Astrocyte of the hippocampus (primary cell): ENCODE measurements at regions not wholly inside any gene's neighbourhood (a gene's known extent, or its start where the extent isn't known, plus 50 kb on each side); places are given as distances from the start of the nearest gene placed in this dataset.

Source experiments
- DNase-seq: peaks from one replicate; pipeline ENCODE4 v3.0.0; 2011; ENCODE audit warnings: low read depth, low spot score

GRCh38 chr15:61798631-61799030, 261.6 kb downstream of the VPS13C start:
- no peak for DNase-seq

GRCh38 chr15:61796056-61796455, 264.2 kb downstream of the VPS13C start:
- DNase-seq: peak; percentile 43

GRCh38 chr15:61794881-61795280, 265.4 kb downstream of the VPS13C start:
- DNase-seq: no peak

GRCh38 chr15:61794276-61794675, 266.0 kb downstream of the VPS13C start:
- peak; percentile 4 for DNase-seq

GRCh38 chr15:61784734-61785133, 275.5 kb downstream of the VPS13C start:
- DNase-seq: no peak

GRCh38 chr15:61780278-61780980, 279.8 kb downstream of the VPS13C start:
- DNase-seq: no peak

GRCh38 chr15:61777689-61778088, 282.6 kb downstream of the VPS13C start:
- DNase-seq: no peak

GRCh38 chr15:61769557-61769956, 290.7 kb downstream of the VPS13C start:
- DNase-seq: no peak

- DNase-seq: no peak
Observed at GRCh38 chr15:61768131-61768530, 292.1 kb downstream of the VPS13C start.

GRCh38 chr15:61764981-61765380, 295.3 kb downstream of the VPS13C start:
- DNase-seq: no peak

- no peak for DNase-seq
Observed at GRCh38 chr15:61764141-61764540, 296.1 kb downstream of the VPS13C start.

- no peak for DNase-seq
Observed at GRCh38 chr15:61762676-61763075, 297.6 kb downstream of the VPS13C start.

GRCh38 chr15:61759639-61760038, 300.6 kb downstream of the VPS13C start:
- no peak for DNase-seq

- DNase-seq: no peak
Observed at GRCh38 chr15:61756071-61756820, 304.0 kb downstream of the VPS13C start.

GRCh38 chr15:61755467-61755866, 304.8 kb downstream of the VPS13C start:
- no peak for DNase-seq

- no peak for DNase-seq
Observed at GRCh38 chr15:61753018-61753710, 307.1 kb downstream of the VPS13C start.

GRCh38 chr15:61752001-61752400, 308.2 kb downstream of the VPS13C start:
- DNase-seq: no peak

- peak; percentile 31 for DNase-seq
Observed at GRCh38 chr15:61750271-61751084, 309.8 kb downstream of the VPS13C start.

- no peak for DNase-seq
Observed at GRCh38 chr15:61749169-61749568, 311.1 kb downstream of the VPS13C start.

- no peak for DNase-seq
Observed at GRCh38 chr15:61748529-61748928, 311.7 kb downstream of the VPS13C start.

GRCh38 chr15:61746589-61746988, 313.7 kb downstream of the VPS13C start:
- no peak for DNase-seq
